ENCODE measurements at regions not wholly inside any gene's neighbourhood (a gene's known extent, or its start where the extent isn't known, plus 50 kb on each side); places are given as distances from the start of the nearest gene placed in this dataset.

GRCh38 chr2:67258122-67258521 is 139.0 kb upstream of the ETAA1 start:
- DNase-seq = no peak

- no peak for DNase-seq
Measured at GRCh38 chr2:67258831-67259230, 138.3 kb upstream of the ETAA1 start.

GRCh38 chr2:67259556-67260342 is 137.4 kb upstream of the ETAA1 start:
- peak; percentile 67 for DNase-seq

GRCh38 chr2:67260343-67261277 is 136.5 kb upstream of the ETAA1 start:
- peak; percentile 91 for DNase-seq

- no peak for DNase-seq
Measured at GRCh38 chr2:67267241-67267640, 129.9 kb upstream of the ETAA1 start.

- DNase-seq = no peak
Measured at GRCh38 chr2:67268797-67269196, 128.3 kb upstream of the ETAA1 start.

- peak; percentile 26 for DNase-seq
Measured at GRCh38 chr2:67272195-67272594, 124.9 kb upstream of the ETAA1 start.

- no peak for DNase-seq
Measured at GRCh38 chr2:67277450-67277849, 119.7 kb upstream of the ETAA1 start.

- no peak for DNase-seq
Measured at GRCh38 chr2:67281101-67281500, 116.0 kb upstream of the ETAA1 start.

- DNase-seq = no peak
Measured at GRCh38 chr2:67283641-67284040, 113.5 kb upstream of the ETAA1 start.

GRCh38 chr2:67286981-67287759 is 110.0 kb upstream of the ETAA1 start:
- DNase-seq = peak; percentile 28

GRCh38 chr2:67289271-67289670 is 107.9 kb upstream of the ETAA1 start:
- DNase-seq = no peak

- DNase-seq = peak; percentile 88
Measured at GRCh38 chr2:67289921-67290371, 107.2 kb upstream of the ETAA1 start.

GRCh38 chr2:67290451-67291290 is 106.5 kb upstream of the ETAA1 start:
- DNase-seq = peak; percentile 92

- no peak for DNase-seq
Measured at GRCh38 chr2:67294218-67294617, 102.9 kb upstream of the ETAA1 start.

GRCh38 chr2:67295406-67295805 is 101.7 kb upstream of the ETAA1 start:
- DNase-seq = no peak

- no peak for DNase-seq
Measured at GRCh38 chr2:67295851-67296250, 101.3 kb upstream of the ETAA1 start.

- DNase-seq = no peak
Measured at GRCh38 chr2:67304300-67304890, 92.7 kb upstream of the ETAA1 start.

- DNase-seq = no peak
Measured at GRCh38 chr2:67309281-67309680, 87.9 kb upstream of the ETAA1 start.

GRCh38 chr2:67311536-67311935 is 85.6 kb upstream of the ETAA1 start:
- peak; percentile 79 for DNase-seq

GRCh38 chr2:67312871-67313270 is 84.3 kb upstream of the ETAA1 start:
- DNase-seq = no peak

- no peak for DNase-seq
Measured at GRCh38 chr2:67313536-67313935, 83.6 kb upstream of the ETAA1 start.
